Neural progenitor cell (in vitro differentiated cells): ENCODE measurements at regions not wholly inside any gene's neighbourhood (a gene's known extent, or its start where the extent isn't known, plus 50 kb on each side); places are given as distances from the start of the nearest gene placed in this dataset.

Experiments used
- EZH2 ChIP-seq: fragments of 200-600 bp; sonication (generic); IDR thresholded peaks from 2 replicates; pipeline ENCODE4 v1.6.1; 2017; ENCODE audit warnings: antibody characterized with exemption, mild to moderate bottlenecking, moderate library complexity
- TF ChIP-seq, protein P1 (sequence below): fragments of 200-600 bp; sonication (generic); IDR thresholded peaks from 2 replicates; pipeline ENCODE4 v1.5.1; 2017; ENCODE audit warnings: antibody characterized with exemption, mild to moderate bottlenecking

DNA sequence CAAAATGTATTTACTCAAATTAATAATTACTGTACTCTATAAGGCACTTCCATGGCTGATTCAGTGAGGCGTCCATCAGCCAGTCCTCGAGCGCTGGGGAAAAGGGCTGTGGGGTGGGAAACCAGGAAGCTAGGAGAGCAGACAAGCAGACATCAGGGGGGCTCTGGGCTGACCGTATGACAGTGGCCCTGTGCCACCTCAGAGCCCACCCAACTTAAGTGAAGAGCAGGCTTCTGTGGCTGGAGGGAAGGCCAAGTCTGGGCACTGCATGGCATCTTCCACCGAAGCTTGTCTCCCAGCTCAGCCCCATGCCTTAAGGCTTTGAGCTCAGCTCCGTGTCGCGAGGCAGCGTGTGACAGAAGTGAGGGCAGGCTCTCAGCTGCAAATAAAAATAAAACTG is 464.5 kb upstream of the ZMIZ1 start:
- TF ChIP-seq, protein P1, sequence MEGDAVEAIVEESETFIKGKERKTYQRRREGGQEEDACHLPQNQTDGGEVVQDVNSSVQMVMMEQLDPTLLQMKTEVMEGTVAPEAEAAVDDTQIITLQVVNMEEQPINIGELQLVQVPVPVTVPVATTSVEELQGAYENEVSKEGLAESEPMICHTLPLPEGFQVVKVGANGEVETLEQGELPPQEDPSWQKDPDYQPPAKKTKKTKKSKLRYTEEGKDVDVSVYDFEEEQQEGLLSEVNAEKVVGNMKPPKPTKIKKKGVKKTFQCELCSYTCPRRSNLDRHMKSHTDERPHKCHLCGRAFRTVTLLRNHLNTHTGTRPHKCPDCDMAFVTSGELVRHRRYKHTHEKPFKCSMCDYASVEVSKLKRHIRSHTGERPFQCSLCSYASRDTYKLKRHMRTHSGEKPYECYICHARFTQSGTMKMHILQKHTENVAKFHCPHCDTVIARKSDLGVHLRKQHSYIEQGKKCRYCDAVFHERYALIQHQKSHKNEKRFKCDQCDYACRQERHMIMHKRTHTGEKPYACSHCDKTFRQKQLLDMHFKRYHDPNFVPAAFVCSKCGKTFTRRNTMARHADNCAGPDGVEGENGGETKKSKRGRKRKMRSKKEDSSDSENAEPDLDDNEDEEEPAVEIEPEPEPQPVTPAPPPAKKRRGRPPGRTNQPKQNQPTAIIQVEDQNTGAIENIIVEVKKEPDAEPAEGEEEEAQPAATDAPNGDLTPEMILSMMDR: no peak
- TF ChIP-seq EZH2: no peak
